ENCODE measurements at regions not wholly inside any gene's neighbourhood (a gene's known extent, or its start where the extent isn't known, plus 50 kb on each side); places are given as distances from the start of the nearest gene placed in this dataset.
"Not testable (repeated sequence)": the region's sequence is repeated elsewhere in the genome, so short reads cannot be mapped to it uniquely, and the experiment has no call there.

- H3K9me3 ChIP-seq (ENCODE audit: control insufficient read depth, low read length, poor library complexity, severe bottlenecking) = no peaks in the 10 kb centered on the region
- Mint-ChIP-seq H3K4me1 (no peaks in the 10 kb centered on the region), H3K27me3 (no peaks in the 10 kb centered on the region), H3K36me3 (ENCODE audit: low read depth) (no peaks in the 10 kb centered on the region), H3K4me3 (no peak overlapping the region), H3K27ac (no peak overlapping the region)
- DNase-seq (no peak), ATAC-seq (no peak)
These were observed 153.2 kb upstream of the CNTNAP4 start for GRCh38 chr16:76123966-76124365.

- H3K36me3 Mint-ChIP-seq (ENCODE audit: low read depth) = no peaks in the 10 kb centered on the region
- no peaks in the 10 kb centered on the region for H3K27me3 Mint-ChIP-seq
- no peaks in the 10 kb centered on the region for H3K4me1 Mint-ChIP-seq
- H3K27ac Mint-ChIP-seq = no peak overlapping the region
- no peak for ATAC-seq
- no peaks in the 10 kb centered on the region for H3K9me3 ChIP-seq (ENCODE audit: control insufficient read depth, low read length, poor library complexity, severe bottlenecking)
- H3K4me3 Mint-ChIP-seq = no peak overlapping the region
- no peak for DNase-seq
These were observed 151.3 kb upstream of the CNTNAP4 start for GRCh38 chr16:76125871-76126270.

GRCh38 chr16:76138056-76138455 lies 139.1 kb upstream of the CNTNAP4 start:
- not testable (repeated sequence) for H3K9me3 ChIP-seq (ENCODE audit: control insufficient read depth, low read length, poor library complexity, severe bottlenecking); H3K36me3 Mint-ChIP-seq (ENCODE audit: low read depth); H3K4me3 Mint-ChIP-seq; H3K4me1 Mint-ChIP-seq; DNase-seq; H3K27me3 Mint-ChIP-seq; H3K27ac Mint-ChIP-seq; ATAC-seq

GRCh38 chr16:76157629-76158028 lies 119.6 kb upstream of the CNTNAP4 start:
- Mint-ChIP-seq H3K27me3 (no peaks in the 10 kb centered on the region), H3K4me1 (no peaks in the 10 kb centered on the region), H3K27ac (no peak overlapping the region), H3K4me3 (no peak overlapping the region), H3K36me3 (ENCODE audit: low read depth) (no peaks in the 10 kb centered on the region)
- no peaks in the 10 kb centered on the region for H3K9me3 ChIP-seq (ENCODE audit: control insufficient read depth, low read length, poor library complexity, severe bottlenecking)
- DNase-seq = no peak
- ATAC-seq = no peak

GRCh38 chr16:76162046-76162445 lies 115.2 kb upstream of the CNTNAP4 start:
- Mint-ChIP-seq H3K4me3 (no peak overlapping the region), H3K36me3 (ENCODE audit: low read depth) (no peaks in the 10 kb centered on the region), H3K27me3 (no peaks in the 10 kb centered on the region), H3K4me1 (no peaks in the 10 kb centered on the region), H3K27ac (no peak overlapping the region)
- ATAC-seq (no peak), DNase-seq (no peak)
- no peaks in the 10 kb centered on the region for H3K9me3 ChIP-seq (ENCODE audit: control insufficient read depth, low read length, poor library complexity, severe bottlenecking)

- no peaks in the 10 kb centered on the region for H3K9me3 ChIP-seq (ENCODE audit: control insufficient read depth, low read length, poor library complexity, severe bottlenecking)
- H3K4me1 Mint-ChIP-seq = no peaks in the 10 kb centered on the region
- H3K36me3 Mint-ChIP-seq (ENCODE audit: low read depth) = no peaks in the 10 kb centered on the region
- no peaks in the 10 kb centered on the region for H3K27me3 Mint-ChIP-seq
- no peak overlapping the region for H3K4me3 Mint-ChIP-seq
- DNase-seq (no peak), ATAC-seq (no peak)
- no peak overlapping the region for H3K27ac Mint-ChIP-seq
These were observed 112.1 kb upstream of the CNTNAP4 start for GRCh38 chr16:76164970-76165558.

- no peak for ATAC-seq
- H3K4me3 Mint-ChIP-seq = no peak overlapping the region
- H3K27ac Mint-ChIP-seq = no peak overlapping the region
- H3K4me1 Mint-ChIP-seq = no peaks in the 10 kb centered on the region
- no peaks in the 10 kb centered on the region for H3K36me3 Mint-ChIP-seq (ENCODE audit: low read depth)
- H3K9me3 ChIP-seq (ENCODE audit: control insufficient read depth, low read length, poor library complexity, severe bottlenecking) = no peaks in the 10 kb centered on the region
- DNase-seq = no peak
- H3K27me3 Mint-ChIP-seq = no peaks in the 10 kb centered on the region
These were observed 101.5 kb upstream of the CNTNAP4 start for GRCh38 chr16:76175718-76176117.

- no peak for DNase-seq
- Mint-ChIP-seq H3K4me3 (no peak overlapping the region), H3K27me3 (no peaks in the 10 kb centered on the region), H3K36me3 (ENCODE audit: low read depth) (no peaks in the 10 kb centered on the region), H3K27ac (no peak overlapping the region), H3K4me1 (no peaks in the 10 kb centered on the region)
- ATAC-seq = no peak
- no peaks in the 10 kb centered on the region for H3K9me3 ChIP-seq (ENCODE audit: control insufficient read depth, low read length, poor library complexity, severe bottlenecking)
These were observed 101.0 kb upstream of the CNTNAP4 start for GRCh38 chr16:76176153-76176552.

- no peak for ATAC-seq
- H3K9me3 ChIP-seq (ENCODE audit: control insufficient read depth, low read length, poor library complexity, severe bottlenecking) = no peaks in the 10 kb centered on the region
- no peak overlapping the region for H3K4me3 Mint-ChIP-seq
- no peaks in the 10 kb centered on the region for H3K27me3 Mint-ChIP-seq
- H3K4me1 Mint-ChIP-seq = no peaks in the 10 kb centered on the region
- no peaks in the 10 kb centered on the region for H3K36me3 Mint-ChIP-seq (ENCODE audit: low read depth)
- no peak overlapping the region for H3K27ac Mint-ChIP-seq
- DNase-seq = no peak
These were observed 100.6 kb upstream of the CNTNAP4 start for GRCh38 chr16:76176616-76177015.

GRCh38 chr16:76182041-76182635 lies 95.1 kb upstream of the CNTNAP4 start:
- Mint-ChIP-seq H3K27ac (no peak overlapping the region), H3K36me3 (ENCODE audit: low read depth) (no peaks in the 10 kb centered on the region), H3K4me3 (no peak overlapping the region), H3K27me3 (no peaks in the 10 kb centered on the region), H3K4me1 (no peaks in the 10 kb centered on the region)
- DNase-seq = no peak
- no peaks in the 10 kb centered on the region for H3K9me3 ChIP-seq (ENCODE audit: control insufficient read depth, low read length, poor library complexity, severe bottlenecking)
- no peak for ATAC-seq

- no peaks in the 10 kb centered on the region for H3K9me3 ChIP-seq (ENCODE audit: control insufficient read depth, low read length, poor library complexity, severe bottlenecking)
- no peak overlapping the region for H3K27ac Mint-ChIP-seq
- ATAC-seq = no peak
- H3K4me3 Mint-ChIP-seq = no peak overlapping the region
- no peaks in the 10 kb centered on the region for H3K36me3 Mint-ChIP-seq (ENCODE audit: low read depth)
- no peaks in the 10 kb centered on the region for H3K4me1 Mint-ChIP-seq
- DNase-seq = no peak
- no peaks in the 10 kb centered on the region for H3K27me3 Mint-ChIP-seq
These were observed 93.6 kb upstream of the CNTNAP4 start for GRCh38 chr16:76183647-76184046.

- no peak overlapping the region for H3K27ac Mint-ChIP-seq
- no peaks in the 10 kb centered on the region for H3K27me3 Mint-ChIP-seq
- H3K36me3 Mint-ChIP-seq (ENCODE audit: low read depth) = no peaks in the 10 kb centered on the region
- ATAC-seq = no peak
- DNase-seq = no peak
- H3K4me1 Mint-ChIP-seq = no peaks in the 10 kb centered on the region
- no peaks in the 10 kb centered on the region for H3K9me3 ChIP-seq (ENCODE audit: control insufficient read depth, low read length, poor library complexity, severe bottlenecking)
- no peak overlapping the region for H3K4me3 Mint-ChIP-seq
These were observed 87.1 kb upstream of the CNTNAP4 start for GRCh38 chr16:76190057-76190456.

GRCh38 chr16:76190480-76190879 lies 86.7 kb upstream of the CNTNAP4 start:
- H3K9me3 ChIP-seq (ENCODE audit: control insufficient read depth, low read length, poor library complexity, severe bottlenecking) = no peaks in the 10 kb centered on the region
- H3K4me1 Mint-ChIP-seq = no peaks in the 10 kb centered on the region
- ATAC-seq = no peak
- no peak for DNase-seq
- H3K4me3 Mint-ChIP-seq = no peak overlapping the region
- no peaks in the 10 kb centered on the region for H3K27me3 Mint-ChIP-seq
- H3K36me3 Mint-ChIP-seq (ENCODE audit: low read depth) = no peaks in the 10 kb centered on the region
- no peak overlapping the region for H3K27ac Mint-ChIP-seq

GRCh38 chr16:76193906-76194615 lies 83.1 kb upstream of the CNTNAP4 start:
- H3K27me3 Mint-ChIP-seq = no peaks in the 10 kb centered on the region
- no peak for ATAC-seq

More at GRCh38 chr16:76193906-76194615, 83.1 kb upstream of the CNTNAP4 start:
- H3K36me3 Mint-ChIP-seq (ENCODE audit: low read depth) = no peaks in the 10 kb centered on the region
- H3K9me3 ChIP-seq (ENCODE audit: control insufficient read depth, low read length, poor library complexity, severe bottlenecking) = no peaks in the 10 kb centered on the region
- H3K27ac Mint-ChIP-seq = no peak overlapping the region
- DNase-seq = no peak
- H3K4me1 Mint-ChIP-seq = no peaks in the 10 kb centered on the region
- H3K4me3 Mint-ChIP-seq = no peak overlapping the region

All from T-helper 17 cell (primary cell).